Heart left ventricle (tissue), 13 donors: ENCODE measurements at regions not wholly inside any gene's neighbourhood (a gene's known extent, or its start where the extent isn't known, plus 50 kb on each side); places are given as distances from the start of the nearest gene placed in this dataset.

Experiments used
- CTCF ChIP-seq, 12 donors: fragments of 200-600 bp; sonication (generic) in 4 of 12; IDR thresholded peaks; one replicate each; pipeline versions ENCODE4 v1.5.0 to v1.8.0; 2018 to 2022; ENCODE audit warnings: antibody characterized with exemption in 12 of 12, mild to moderate bottlenecking in 5 of 12
- POLR2A ChIP-seq, 2 donors: fragments of 450-650 bp; IDR thresholded peaks; one replicate each; pipeline ENCODE4 v1.6.1; 2017; ENCODE audit warnings: antibody characterized with exemption in 2 of 2, mild to moderate bottlenecking in 2 of 2, moderate library complexity in 2 of 2
- donor health status: ischemic (EF 13 %, LVEDD 7.1; RV severe dilation, severe dysfunction).
- donor health status: DM: no; HTN: yes; CAD: no.
- donor health status: DM: no; HTN: no; CAD: no.
- donor health status: ischemic (EF 25% LVEDD 6.9; RV normal size, moderate dysfunction).
- donor health status: ischemic (EF 25% LVEDD 5.7; RV mildly dilated, moderate dysfunction).
- donor health status: ischemic (EF 35%, LVEDD 5.7; RV mildly dilated, moderate dysfunction).
- donor health status: nonischemic (EF 11% LVEDD 7.7; RV severe dilation, severe dysfunction).
- donor health status: DM: yes; HTN: yes; CAD: no.
- donor health status: PGD.
- donor health status: ischemic (EF 29% LVEDD 5.4; RV normal size, mild dysfunction).
- donor health status: nonischemic (EF 23%, LVEDD 6.1; RV moderate dilation, normal function).

GRCh38 chr3:152051501-152052404, 178.3 kb downstream of the SUCNR1 start:
- TF ChIP-seq CTCF (IDR thresholded peaks at IDR 0.05) (no peak), POLR2A (IDR thresholded peaks at IDR 0.05) (no peak)
